HG02884 (cell line): ENCODE measurements at regions not wholly inside any gene's neighbourhood (a gene's known extent, or its start where the extent isn't known, plus 50 kb on each side); places are given as distances from the start of the nearest gene placed in this dataset.

Experiments
- ATAC-seq: cut with Tn5 transposase; IDR thresholded peaks from one replicate; pipeline ENCODE4 v1.9.1; 2021; ENCODE audit warnings: mild to moderate bottlenecking, moderate library complexity; ENCODE audit not compliant: unreplicated experiment

DNA sequence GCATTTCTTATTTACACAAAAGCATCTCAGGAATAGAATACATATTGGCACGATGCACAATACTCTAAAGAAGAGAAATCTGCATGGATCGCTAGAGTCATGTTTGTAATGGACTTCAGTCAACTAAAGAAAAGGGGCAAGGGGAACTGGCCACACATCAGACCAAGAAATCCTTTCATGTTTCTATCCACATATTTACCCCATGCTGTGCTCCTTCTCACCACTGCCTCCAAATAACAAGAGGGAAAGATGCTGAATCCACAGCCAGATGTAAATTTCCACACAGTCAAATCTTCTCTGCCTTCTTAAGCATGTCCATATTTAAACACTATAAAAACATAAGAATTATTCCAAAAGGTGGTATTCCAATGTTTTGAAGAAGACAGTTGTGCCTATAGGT is 67.6 kb downstream of the COX18 start:
- ATAC-seq, result no peak

DNA sequence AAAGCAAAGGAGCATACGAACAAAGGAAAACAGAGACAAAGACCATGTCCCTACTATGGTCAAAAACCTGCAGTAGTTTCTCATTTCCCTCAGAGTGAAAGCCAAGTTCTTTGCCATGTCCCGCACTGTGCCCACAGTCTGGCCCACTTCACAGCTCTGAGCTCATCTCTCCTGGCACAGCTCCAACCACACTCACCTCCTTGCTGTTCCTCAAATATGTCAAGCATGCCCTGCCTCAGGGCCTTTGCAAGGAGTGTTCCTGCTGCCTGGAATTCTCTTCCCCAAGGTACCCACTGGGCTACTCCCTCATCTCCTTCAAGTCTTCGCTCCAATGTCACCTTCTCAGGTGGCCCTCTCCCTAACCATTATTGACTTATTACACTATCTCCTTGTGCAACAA is 72.1 kb downstream of the COX18 start:
- no peak for ATAC-seq

DNA sequence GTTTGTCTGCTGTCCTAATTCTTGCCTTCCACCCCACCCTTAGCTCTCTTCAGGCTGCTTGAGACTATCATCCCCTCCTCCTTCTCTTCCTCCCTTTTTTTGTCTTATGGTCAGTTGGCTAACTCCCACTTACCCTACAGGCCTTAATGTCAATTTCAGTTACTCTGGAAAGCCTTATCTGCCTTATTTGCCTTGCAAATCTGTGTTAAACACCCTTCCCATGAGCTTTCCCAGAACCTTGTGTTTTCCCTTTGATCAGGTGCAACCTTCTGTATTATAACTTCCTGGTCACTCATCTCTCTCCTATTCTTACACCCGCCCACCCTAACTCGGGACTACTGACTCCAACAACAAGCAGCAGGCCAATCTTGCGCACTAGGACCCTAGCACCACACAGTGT is 74.8 kb downstream of the COX18 start:
- no peak for ATAC-seq

DNA sequence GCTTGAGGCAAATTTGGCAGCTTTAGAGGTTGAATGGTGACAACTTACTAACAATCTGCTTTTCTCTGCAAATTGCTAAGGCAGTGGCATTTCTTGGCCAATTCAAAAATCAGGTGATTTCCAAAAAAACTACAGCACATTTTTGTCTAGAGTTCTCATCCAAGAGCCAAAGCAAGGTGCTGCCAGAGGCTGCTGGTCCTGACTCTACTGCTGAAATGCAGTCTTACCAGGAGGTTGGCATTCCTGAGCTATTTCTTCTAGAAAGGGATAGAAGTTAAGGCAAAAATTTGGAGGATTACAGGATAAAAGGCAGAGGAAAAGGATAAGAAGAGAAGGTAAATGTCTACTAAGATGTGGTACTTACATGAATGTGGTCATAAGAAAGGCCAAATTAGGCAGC is 75.6 kb downstream of the COX18 start:
- ATAC-seq, result no peak

DNA sequence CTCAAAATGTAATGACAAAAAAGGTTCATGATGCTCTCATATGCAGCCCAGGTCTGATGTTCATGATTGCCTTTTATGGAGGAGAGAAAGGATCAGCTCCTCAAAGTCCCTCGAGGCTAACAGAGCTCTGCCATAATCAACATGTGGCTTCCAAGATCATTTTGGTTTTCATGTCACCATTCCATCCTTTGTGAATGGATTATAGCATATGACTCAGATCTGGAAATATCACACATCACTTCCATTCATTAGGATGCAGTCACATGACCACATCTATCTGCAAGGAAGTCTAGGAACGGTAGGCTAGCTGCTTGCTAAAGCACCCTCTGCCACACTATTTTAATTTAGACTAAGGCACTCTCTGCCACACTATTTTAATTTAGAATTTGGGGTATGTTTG is 77.6 kb downstream of the COX18 start:
- no peak for ATAC-seq

DNA sequence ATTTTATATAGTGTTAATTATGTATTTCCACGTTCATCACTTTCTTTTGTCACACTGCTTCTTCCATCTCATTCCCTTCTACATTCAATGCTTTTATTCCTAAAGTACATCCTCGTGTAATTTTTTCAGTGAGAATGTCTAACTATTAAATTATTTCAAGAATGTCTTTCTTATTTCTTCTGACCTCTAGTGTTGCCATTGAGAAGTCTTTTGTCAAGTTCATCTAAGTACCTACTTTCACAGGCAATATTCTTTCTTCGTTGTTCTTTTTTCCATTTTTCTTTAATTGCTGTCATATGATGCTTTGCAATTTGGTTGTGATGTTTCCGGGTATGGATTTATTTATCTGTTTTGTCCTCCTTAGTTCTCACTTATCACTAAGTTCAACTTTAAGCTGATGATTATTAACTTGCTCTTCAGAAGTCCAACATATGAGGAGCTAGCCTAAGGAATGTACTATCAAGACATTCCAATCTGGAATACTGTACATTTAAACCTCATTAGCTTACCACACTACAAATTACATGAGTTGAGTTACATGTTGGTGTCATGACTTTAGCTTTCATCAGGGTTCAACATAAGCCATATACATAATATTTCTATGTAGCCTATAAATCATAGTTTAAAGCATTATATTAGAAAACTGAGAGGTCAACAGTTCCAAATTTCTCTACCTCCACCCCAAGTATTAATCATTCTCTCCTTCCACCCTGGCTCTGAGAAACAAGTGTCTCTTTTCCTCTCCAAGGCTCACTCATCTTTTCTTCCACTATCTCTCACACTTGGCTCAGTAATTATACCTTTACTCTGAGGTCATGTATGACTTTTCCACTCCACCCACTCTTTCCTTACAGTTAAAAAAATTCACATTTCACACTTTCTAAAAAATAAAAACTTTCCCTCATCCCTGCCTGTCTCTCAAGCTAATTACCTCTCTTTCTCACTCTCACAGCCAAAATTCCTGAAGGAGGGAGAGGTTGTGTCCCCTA is 81.5 kb downstream of the COX18 start:
- ATAC-seq, result no peak

DNA sequence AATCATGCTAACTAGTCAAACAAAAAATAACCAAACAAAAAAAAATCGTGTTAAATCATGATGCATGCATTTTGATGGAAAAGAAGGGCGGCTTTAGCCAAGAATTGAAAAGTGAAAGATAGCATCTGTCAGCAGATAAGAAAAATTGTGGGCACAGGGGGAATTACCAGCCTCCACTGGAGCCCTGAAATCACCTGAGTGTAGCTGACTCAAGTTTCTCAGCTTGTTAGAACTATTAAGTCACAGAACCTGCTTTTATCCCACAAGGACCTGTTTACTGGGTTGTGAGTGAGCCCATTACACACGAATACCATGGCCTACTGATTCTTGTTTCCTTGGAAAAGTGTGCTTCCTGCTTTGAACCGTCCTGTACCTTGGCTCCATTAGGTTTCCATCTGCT is 85.2 kb downstream of the COX18 start:
- ATAC-seq, result no peak

DNA sequence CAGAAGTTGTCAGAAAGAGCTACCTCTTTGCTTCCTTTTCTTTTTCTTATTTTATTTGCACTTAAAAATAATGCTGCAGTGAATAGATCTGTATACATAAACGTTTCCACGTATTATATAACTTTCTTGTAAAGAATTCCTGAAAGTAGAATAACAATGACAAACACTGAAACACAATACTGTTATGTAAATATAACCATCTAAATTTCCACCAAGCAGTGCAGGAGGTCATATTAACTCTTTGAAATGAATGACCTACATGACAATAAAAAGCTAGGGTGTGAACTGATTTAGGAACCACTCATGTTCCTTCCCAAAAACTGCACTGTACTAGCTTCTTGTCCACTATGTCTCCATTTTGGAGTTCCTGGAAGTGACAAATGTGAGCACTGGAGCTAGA is 85.8 kb downstream of the COX18 start:
- ATAC-seq, result no peak

DNA sequence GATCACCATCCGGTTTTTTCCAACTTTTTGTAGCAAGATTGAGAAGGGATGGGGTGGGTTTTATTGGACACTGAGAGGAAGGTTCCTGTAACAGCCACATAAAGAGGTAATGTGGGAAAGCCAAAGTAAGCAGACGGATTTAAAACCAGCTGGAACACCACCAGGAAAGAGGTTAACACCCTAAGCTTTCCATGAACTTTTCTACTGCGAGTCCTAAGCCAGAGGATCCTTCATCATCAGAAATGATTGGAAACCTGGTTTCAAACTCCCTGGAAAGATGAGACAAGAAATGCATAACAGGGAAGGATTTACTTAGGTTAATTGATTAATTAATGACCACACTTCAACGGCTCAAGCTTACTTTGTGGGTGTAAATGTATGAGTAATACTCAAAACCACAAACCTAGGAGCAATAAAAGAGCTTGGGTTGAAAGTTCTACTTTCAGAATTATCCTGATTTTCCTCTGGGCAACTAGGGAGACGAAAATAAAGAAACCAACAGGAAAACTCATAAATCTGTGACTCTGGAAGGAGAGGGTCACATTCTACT is 91.5 kb downstream of the COX18 start:
- ATAC-seq, result no peak

DNA sequence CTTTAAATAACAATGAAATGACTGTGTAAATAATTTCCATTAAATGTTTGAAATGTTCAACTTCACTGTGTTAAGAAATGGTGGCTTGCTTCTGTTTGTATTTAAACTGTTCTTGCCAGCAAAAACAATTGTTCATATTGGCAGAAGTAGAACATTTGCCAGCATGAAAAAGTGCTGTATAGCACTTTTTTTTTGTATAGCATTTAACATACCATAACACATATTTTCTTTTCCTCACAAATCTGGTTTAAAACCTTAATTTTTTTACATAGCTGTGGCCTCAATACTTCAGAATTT is 94.1 kb downstream of the COX18 start:
- no peak for ATAC-seq

DNA sequence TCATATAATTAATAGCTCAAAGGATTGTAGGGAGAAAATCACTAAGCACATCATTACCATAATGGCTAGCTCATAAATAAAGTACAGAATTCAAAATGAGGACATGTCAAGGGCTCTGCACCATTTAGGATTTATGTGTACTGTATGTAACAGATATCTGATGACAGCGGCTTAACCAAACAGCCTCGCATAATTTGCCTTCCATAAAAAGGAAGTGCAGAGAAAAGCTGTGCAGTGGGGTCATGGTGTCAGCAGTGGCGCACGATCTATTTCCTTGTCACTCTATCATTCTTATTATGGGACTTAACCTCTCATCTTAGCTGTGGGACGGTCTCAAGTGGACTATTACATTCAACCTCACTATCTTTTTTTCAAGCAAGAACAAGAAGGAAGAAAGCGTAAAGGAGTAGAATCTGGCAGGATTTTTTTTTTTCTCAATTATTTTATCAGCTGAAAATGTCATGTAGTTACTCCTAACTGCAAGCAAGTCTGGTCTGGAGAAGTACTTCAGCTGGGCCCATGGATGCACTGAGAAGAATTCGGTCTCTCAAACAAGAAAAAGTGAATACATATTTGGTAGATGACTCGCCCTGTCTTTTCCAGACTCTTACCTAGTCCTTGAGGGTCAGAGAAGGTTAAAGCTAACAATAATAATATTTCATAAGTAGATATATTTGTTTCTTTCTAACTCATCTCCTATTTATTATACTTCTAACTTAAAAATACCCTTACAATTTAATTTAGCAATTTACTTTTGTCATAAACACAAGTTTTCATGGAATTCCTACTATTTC is 94.6 kb downstream of the COX18 start:
- ATAC-seq, result peak; percentile 54

DNA sequence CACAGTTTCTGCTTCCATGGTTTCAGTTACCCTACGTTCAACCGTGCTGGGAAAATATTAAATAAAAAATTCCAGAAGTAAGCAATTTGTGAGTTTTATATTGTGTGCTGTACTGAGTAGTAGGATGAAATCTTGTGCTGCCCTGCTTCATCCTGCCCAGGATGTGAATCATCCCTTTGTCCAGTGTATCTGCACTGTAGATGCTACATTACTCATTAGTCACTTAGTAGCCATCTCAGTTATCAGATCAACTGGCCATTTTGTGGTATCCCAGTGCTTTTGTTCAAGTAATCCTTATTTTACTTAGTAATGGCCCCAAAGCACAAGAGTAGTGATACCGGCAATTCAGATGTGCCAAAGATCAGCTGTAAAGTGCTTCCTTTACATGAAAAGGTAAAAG is 97.9 kb downstream of the COX18 start:
- ATAC-seq, result no peak

DNA sequence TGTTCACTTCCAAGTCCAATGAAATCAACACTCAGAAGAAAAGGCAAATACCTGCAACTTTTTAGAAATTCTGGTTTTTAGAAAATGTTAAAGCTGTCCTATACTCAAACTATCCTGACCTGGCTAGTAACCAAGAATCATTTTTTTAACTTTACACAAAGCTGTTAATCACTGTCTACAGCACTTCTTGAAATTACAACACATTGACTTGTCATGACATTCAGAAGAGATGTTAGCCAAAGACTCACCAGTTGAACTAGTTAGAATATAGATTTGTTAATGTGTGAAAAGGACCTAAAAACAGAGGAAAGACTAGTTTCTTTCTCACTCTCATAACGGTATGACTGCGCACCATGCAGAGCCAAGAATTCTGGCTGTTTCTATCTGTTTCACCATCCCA is 98.8 kb downstream of the COX18 start:
- no peak for ATAC-seq

DNA sequence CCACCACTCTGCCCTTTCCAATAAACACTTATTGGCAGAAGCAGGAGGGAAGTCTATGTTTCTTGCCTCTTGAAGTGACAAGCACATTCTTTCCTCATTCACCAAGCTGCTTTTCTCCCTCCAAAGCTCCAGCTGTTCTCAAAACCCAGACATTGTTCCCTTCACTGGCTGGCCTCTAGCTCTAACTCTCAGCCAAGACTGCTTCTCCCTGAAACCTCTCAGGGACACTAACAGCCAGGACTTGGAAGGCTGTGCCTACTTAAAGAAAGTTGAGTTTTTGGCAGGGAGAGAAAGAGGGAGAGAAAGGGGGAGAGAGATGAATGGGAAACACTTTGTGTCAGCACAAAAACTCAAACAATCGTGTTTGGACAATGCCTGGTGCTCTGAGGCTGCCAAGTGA is 99.5 kb downstream of the COX18 start:
- ATAC-seq, result no peak

DNA sequence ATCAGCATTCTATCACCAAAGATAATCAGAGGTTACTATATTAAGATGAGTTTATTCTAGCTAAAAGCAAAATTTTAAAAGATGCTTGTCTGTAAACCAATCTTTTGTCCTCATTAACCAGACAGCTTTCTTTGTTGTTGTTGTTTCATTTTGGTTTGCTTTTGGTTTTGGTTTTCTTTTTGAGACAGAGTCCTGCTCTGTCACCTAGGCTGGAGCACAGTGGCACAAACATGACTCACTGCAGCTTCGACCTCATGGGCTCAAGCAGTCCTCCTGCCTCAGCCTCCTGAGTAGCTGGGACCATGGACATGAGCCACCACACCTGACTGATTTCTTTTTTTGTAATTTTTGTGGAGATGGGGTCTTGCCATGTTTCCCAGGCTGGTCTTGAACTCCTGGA is 102.9 kb downstream of the COX18 start:
- ATAC-seq, result peak; percentile 74

DNA sequence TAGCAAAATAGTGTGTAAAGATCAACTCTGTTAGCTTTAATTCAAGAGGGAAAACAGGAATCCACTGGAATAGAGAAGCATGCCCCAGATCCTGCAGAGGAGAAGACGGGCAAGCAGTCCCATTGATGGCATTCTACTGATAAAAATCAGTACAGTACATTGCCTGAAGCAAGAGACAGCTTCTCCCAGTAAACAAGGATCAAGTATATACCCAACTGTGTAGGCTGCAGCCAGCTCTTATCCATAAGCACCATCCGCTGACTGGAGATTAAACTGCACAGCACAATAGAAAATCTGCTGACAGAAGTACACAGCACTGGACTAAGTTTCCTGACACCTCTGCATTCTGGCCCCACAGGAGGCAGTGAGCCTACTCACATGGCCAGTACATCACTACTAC is 110.1 kb downstream of the COX18 start:
- ATAC-seq, result no peak

DNA sequence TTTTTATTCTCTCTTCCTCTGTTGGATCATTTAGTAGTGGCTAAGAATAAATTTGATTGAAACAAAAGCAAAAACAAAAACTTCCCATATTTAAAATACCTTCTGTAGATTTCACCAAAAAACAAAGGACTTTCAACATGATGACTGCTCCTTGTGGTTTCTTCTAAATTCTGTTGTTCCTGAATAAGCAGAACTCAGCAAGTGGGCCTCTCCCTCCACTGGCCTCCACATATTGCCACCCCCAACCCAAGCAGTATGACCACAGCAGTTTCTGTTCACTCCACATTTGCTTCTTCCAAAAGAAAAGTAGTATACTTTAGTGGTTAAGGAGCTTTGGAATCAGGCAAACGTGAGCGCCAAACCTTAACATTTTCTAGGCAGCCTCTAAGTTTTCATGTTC is 114.7 kb downstream of the COX18 start:
- no peak for ATAC-seq

DNA sequence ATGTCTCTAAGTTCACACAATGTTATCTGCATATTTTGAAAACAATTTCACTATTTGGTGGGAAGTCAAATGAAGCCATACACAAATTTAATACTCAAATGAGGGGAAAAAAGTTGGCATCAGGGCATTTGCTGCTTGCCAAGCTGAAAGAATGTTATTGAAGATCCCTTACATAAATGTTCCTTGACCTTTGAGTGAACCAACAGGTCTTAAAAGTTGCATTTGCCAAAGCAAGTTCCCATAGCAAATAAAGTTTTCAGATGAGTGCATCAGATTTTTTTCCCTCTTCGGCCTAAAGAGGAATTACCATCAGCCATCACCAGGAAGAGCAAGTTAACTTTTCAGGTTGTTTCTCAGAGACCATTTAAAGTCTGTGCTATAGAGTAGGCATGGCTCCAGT is 115.9 kb downstream of the COX18 start:
- no peak for ATAC-seq

DNA sequence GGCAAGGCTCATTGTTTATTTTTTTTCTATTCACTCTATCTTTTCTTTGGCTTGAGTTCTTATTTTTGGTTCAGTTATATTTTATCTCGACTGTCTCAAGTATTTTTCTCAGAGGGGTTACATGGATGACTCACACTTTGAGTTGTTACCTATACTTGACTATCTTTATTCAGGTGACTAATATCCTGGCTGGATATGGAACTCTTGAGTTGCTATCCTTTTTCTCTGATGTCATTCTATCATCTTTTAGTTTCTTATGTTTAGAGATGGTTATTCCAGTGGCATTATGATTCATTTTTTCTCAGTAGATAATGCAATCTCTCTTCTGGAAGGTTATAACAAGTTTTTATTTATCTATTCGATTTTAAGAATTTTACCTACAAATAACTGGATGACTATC is 117.9 kb downstream of the COX18 start:
- ATAC-seq, result no peak

DNA sequence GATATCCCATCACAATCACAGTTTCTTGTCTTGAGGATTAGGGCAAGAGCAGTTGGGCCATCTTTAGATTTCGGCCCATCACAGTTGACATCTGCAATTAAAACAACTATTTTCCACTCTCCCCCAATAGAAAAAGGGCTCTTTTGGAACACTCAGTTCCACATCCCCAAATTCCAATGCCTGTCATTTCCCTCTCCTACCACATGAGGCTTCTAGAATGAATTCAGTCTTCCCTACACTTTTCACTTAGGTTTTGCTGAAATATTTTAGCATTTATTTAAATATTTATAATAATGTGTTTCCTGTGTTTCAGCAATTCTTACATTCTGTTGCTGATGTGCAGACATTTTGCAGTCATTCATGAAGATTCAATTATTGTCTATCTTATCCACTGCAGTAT is 118.4 kb downstream of the COX18 start:
- ATAC-seq, result no peak

DNA sequence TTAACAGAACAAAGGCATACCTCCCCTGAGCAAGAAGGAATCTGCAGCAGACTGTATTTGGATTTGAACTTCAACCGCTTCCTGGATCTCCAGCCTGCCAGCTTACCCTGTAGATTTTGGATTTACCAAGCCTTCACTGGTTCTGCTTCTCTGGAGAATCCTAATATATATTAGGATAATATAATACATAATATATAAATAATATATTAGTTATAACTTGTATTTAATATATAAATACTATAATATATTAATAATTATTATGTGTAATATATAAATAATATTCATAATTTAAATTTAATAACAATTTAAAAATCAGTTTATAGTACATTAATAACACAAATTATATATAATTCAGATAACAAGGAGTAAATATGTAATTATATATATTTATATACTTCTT is 121.4 kb downstream of the COX18 start:
- ATAC-seq, result no peak

DNA sequence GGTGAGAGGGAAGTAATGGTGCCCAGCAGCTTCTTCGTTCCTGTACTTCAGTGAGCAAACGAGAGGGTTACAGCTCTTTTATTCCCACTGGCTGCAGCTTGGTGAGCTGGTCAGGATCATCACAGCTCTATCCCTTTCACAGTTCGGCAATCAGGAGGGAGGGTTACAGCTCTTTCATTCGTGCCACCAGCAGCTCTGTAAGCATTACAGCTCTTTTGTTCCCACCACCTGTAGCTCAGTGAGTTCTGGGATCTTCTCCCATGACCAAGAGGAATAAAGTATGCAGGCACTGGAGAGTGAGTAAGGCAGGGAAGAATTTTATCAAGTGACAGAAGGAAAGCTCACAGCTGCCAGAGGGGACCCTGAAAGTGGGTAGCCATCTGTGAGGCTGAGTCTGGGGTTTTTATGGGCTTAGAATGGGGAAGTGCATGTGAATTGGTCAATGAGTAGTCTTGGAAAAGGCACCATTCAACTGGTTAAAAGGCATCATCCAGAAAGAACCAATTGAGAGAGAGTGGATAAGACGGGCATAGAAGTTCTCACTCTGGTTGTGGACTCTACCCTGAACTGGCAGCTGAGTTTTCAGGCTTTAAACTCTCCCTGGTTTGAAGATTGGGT is 123.7 kb downstream of the COX18 start:
- ATAC-seq, result no peak
